Neuronal stem cell (in vitro differentiated cells): ENCODE measurements at regions not wholly inside any gene's neighbourhood (a gene's known extent, or its start where the extent isn't known, plus 50 kb on each side); places are given as distances from the start of the nearest gene placed in this dataset.
A peak's percentile ranks its signal among the peaks of the same experiment; 100 is the strongest.

Experiments
- DNase-seq: peaks from one replicate; pipeline ENCODE4 v3.0.0-alpha.2; 2013; ENCODE audit warnings: low spot score
- H2AFZ ChIP-seq: one replicate; pipeline ENCODE4 v1.6.1; 2013; ENCODE audit warnings: mild to moderate bottlenecking, low read length, inconsistent platforms
- H2AK5ac ChIP-seq: 2 replicates; pipeline ENCODE4 v1.6.1; 2013; ENCODE audit warnings: low read depth, mild to moderate bottlenecking, inconsistent platforms, low read length, moderate library complexity, mixed read lengths
- H2BK120ac ChIP-seq: 2 replicates; pipeline ENCODE4 v1.6.1; 2013; ENCODE audit warnings: low read depth, mild to moderate bottlenecking, inconsistent platforms, low read length, moderate library complexity, mixed read lengths
- H2BK12ac ChIP-seq: one replicate; pipeline ENCODE4 v1.6.1; 2013; ENCODE audit warnings: low read length, inconsistent platforms
- H2BK15ac ChIP-seq: 2 replicates; pipeline ENCODE4 v1.6.1; 2013; ENCODE audit warnings: mild to moderate bottlenecking, low read length, inconsistent platforms, mixed read lengths
- H2BK5ac ChIP-seq: one replicate; pipeline ENCODE4 v1.6.1; 2013; ENCODE audit warnings: inconsistent platforms, mild to moderate bottlenecking, low read length, moderate library complexity
- H3K14ac ChIP-seq: one replicate; pipeline ENCODE4 v1.6.1; 2013; ENCODE audit warnings: low read length, inconsistent platforms
- H3K18ac ChIP-seq: 2 replicates; pipeline ENCODE4 v1.6.1; 2013; ENCODE audit warnings: low read length, inconsistent platforms
- H3K23ac ChIP-seq: 2 replicates; pipeline ENCODE4 v1.6.1; 2013; ENCODE audit warnings: low read depth, mild to moderate bottlenecking, mixed read lengths, low read length, inconsistent platforms; ENCODE audit not compliant: poor library complexity
- H3K27ac ChIP-seq: replicated peaks from 3 replicates; pipeline ENCODE4 v1.5.1; 2013; ENCODE audit warnings: low read length, inconsistent platforms
- H3K27me3 ChIP-seq, 3 experiments: 2 replicates each; pipeline ENCODE4 v1.6.1; 2013; ENCODE audit warnings: low read length in 3 of 3, mild to moderate bottlenecking in 2 of 3, inconsistent platforms in 1 of 3, low read depth in 1 of 3, mixed read lengths in 1 of 3, moderate library complexity in 1 of 3; ENCODE audit not compliant: control insufficient read depth in 3 of 3, insufficient read depth in 3 of 3
- H3K36me3 ChIP-seq, 2 donors: replicated peaks in 1 of 2; 2 replicates each; pipeline ENCODE4 v1.6.1; 2013; ENCODE audit warnings: low read length in 2 of 2; ENCODE audit not compliant: control insufficient read depth in 2 of 2, insufficient read depth in 2 of 2
- H3K4ac ChIP-seq: 2 replicates; pipeline ENCODE4 v1.6.1; 2013; ENCODE audit warnings: inconsistent platforms, mild to moderate bottlenecking, low read length, moderate library complexity
- H3K4me1 ChIP-seq, 2 donors: 1 replicate in 1 of 2; 2 replicates in 1 of 2; pipeline ENCODE4 v1.6.1; 2013; ENCODE audit warnings: low read length in 2 of 2, low read depth in 1 of 2; ENCODE audit not compliant: control insufficient read depth in 2 of 2, insufficient read depth in 1 of 2
- H3K4me2 ChIP-seq: one replicate; pipeline ENCODE4 v1.6.1; 2013; ENCODE audit warnings: mild to moderate bottlenecking, low read length, inconsistent platforms; ENCODE audit not compliant: insufficient read depth, poor library complexity, severe bottlenecking
- H3K4me3 ChIP-seq, 2 donors: 2 replicates each; pipeline ENCODE4 v1.5.1; 2013; ENCODE audit warnings: low read length in 2 of 2, mild to moderate bottlenecking in 2 of 2, inconsistent platforms in 1 of 2, moderate library complexity in 1 of 2
- H3K79me1 ChIP-seq: one replicate; pipeline ENCODE4 v1.6.1; 2013; ENCODE audit warnings: low read depth, mild to moderate bottlenecking, inconsistent platforms, low read length, moderate library complexity
- H3K9ac ChIP-seq: one replicate; pipeline ENCODE4 v1.6.1; 2013; ENCODE audit warnings: mild to moderate bottlenecking, low read depth, low read length, inconsistent platforms; ENCODE audit not compliant: poor library complexity
- H3K9me3 ChIP-seq, 2 donors: replicated peaks in 1 of 2; 2 replicates each; pipeline versions ENCODE3 to v1.6.1; 2013; ENCODE audit warnings: low read length in 2 of 2, mild to moderate bottlenecking in 2 of 2, inconsistent platforms in 1 of 2, low read depth in 1 of 2, mixed read lengths in 1 of 2, moderate library complexity in 1 of 2; ENCODE audit not compliant: control insufficient read depth in 2 of 2, insufficient read depth in 1 of 2
- H4K8ac ChIP-seq: one replicate; pipeline ENCODE4 v1.6.1; 2013; ENCODE audit warnings: low read depth, mild to moderate bottlenecking, inconsistent platforms, low read length, moderate library complexity
- H4K91ac ChIP-seq: one replicate; pipeline ENCODE4 v1.6.1; 2013; ENCODE audit warnings: low read length, low read depth, mild to moderate bottlenecking, inconsistent platforms; ENCODE audit not compliant: poor library complexity
- WGBS, 2 donors: extraction: QIAGEN DNeasy Blood & Tissue Kit; methylation state at CpG; one replicate each; pipeline ENCODE4 v1.1.7; 2013; ENCODE audit warnings: missing lambda C conversion rate in 2 of 2, mixed read lengths in 1 of 2; ENCODE audit not compliant: insufficient read length in 2 of 2, insufficient replicate concordance in 1 of 2; ENCODE audit errors: extremely low coverage in 2 of 2; 5-methylcytosine and 5-hydroxymethylcytosine counted together

DNA sequence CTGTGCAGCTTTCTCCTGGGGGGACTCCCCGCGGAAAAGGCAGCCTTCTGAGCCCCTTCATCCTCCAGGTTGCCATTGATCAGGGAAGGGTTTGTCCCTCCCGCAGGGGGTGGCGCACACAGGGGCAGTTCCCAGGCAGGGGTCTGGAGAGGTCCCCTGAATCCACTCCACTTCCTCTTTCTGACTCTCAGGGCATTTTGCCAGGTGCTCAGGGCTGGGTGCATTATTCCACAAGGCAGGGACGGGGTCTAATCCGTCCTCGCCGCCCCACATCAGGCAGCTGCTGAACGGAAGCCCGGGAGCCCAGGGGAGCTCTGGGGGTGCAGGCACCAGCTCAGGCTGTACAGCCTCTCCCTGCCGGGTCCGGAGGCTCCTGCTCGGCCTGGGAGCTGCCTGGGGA, 180.9 kb downstream of the TTLL2 start:
- DNase-seq = no peak
- Histone ChIP-seq H3K36me3 (no peaks in the 10 kb centered on the region), H2AFZ (no peak overlapping the region), H3K18ac (peak overlapping the region; percentile 80), H3K27ac (no peak overlapping the region), H3K14ac (no peak overlapping the region), H2BK15ac (peak overlapping the region; percentile 21), H3K4me3 (no peak overlapping the region), H2AK5ac (peak overlapping the region; percentile 53), H2BK12ac (peak overlapping the region; percentile 86), H3K4me2 (no peak overlapping the region), H2BK120ac (no peak overlapping the region), H3K9me3 (no peaks in the 10 kb centered on the region), H3K23ac (no peak overlapping the region), H3K9ac (no peak overlapping the region), H3K27me3 (no peaks in the 10 kb centered on the region), H3K4ac (no peak overlapping the region), H4K8ac (no peak overlapping the region), H3K4me1 (peaks cover 0 to 4% of the 10 kb centered on the region in 2 donors), H2BK5ac (no peak overlapping the region), H4K91ac (no peak overlapping the region), H3K79me1 (no peaks in the 10 kb centered on the region)
- WGBS, 2 donors = no CpG with 5 or more reads among the region's 13 CpGs

DNA sequence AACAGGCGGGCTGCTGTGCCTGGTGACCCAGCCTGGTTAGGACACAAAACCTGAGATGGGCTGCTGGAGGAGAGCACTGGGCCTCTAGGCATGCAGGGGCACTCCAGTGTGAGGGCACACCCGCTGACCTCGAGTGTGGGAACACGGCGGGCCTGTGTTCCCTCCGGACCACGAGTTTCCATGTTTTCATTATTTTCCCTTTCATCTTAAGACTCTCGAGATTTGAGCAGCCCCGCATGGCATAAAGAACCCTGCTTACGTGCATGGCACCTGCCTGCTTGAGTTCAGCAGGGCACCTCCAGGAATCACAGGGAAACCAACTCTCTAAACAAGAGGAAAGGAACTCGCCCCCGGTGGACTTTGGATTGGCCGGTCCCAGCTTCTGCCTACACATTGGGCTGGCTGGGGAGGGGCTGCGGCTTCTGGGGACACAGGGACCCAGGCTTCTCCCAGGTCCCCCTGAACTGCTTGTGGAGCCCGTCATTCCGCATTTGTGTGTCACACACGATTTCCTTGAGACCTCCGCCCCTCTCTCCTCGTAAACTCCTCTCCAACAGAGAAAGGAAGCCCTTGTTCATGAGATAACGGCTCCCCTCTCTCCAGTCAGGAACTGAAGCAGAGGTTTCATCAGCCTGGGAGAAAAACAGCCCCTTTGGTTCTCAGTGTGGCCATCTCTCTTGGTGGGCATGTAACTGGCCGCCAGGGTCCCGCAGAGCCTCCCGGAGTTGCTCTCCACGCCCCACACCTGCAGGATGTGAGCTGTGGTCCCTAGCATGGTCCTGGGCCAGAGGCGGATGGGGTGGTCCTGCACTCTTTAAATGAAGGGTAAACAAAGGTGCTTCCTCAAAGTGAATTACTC, 181.8 kb downstream of the TTLL2 start:
- H2AK5ac ChIP-seq = peak overlapping the region; percentile 53
- peak overlapping the region; percentile 95 for H2BK15ac ChIP-seq
- no peaks in the 10 kb centered on the region for H3K9me3 ChIP-seq
- H3K36me3 ChIP-seq = no peaks in the 10 kb centered on the region
- no peaks in the 10 kb centered on the region for H3K27me3 ChIP-seq
- H3K4ac ChIP-seq = no peak overlapping the region
- peak overlapping the region; percentile 56 for H2BK120ac ChIP-seq
- WGBS, 2 donors = no CpG with 5 or more reads among the region's 25 CpGs
- no peak overlapping the region for H3K4me3 ChIP-seq
- peak overlapping the region; percentile 44 for H2BK5ac ChIP-seq
- no peak overlapping the region for H2AFZ ChIP-seq
- no peak overlapping the region for H3K4me2 ChIP-seq
- DNase-seq = no peak
- H3K14ac ChIP-seq = peak overlapping the region; percentile 9
- no peak overlapping the region for H4K8ac ChIP-seq
- no peak overlapping the region for H3K9ac ChIP-seq
- peak overlapping the region; percentile 93 for H2BK12ac ChIP-seq
- no peak overlapping the region for H4K91ac ChIP-seq
- H3K79me1 ChIP-seq = no peaks in the 10 kb centered on the region
- H3K18ac ChIP-seq = peak overlapping the region; percentile 81
- no peak overlapping the region for H3K27ac ChIP-seq
- no peak overlapping the region for H3K23ac ChIP-seq
- peaks cover 0 to 4% of the 10 kb centered on the region in 2 donors for H3K4me1 ChIP-seq

DNA sequence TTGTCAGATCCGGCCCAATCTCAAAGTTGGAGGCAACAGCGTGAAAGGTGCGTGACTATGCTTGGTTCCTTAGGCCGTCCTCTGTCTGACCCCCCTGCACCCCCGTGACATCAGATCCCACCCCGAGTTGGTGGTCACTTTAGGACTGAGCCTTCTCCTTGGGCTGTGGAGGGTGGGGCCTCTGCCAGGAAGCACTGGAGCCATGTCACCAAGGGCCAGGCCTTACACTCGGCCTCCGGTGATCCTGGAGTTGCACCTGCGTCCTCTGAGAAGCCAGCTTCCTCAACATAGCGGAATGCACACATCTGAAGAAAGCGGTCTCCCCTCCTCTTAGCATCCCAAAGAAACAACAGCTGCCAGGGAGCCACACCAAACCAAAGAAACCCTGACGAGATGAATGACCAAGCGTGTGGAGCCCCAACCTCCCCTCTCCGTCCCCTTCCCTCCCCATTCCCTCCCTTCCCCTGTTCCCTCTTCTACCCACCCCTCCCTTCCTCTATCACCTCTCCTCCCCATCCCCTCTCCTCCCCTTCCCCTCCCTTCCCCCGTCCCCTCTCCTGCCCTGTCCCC, 182.6 kb downstream of the TTLL2 start:
- Histone ChIP-seq H2BK120ac (no peak overlapping the region), H3K4me2 (no peak overlapping the region), H3K9ac (no peak overlapping the region), H2BK5ac (peak overlapping the region; percentile 44), H2AFZ (no peak overlapping the region), H3K4me1 (peaks cover 0 to 4% of the 10 kb centered on the region in 2 donors), H3K18ac (peak overlapping the region; percentile 78), H2BK15ac (peak overlapping the region; percentile 95), H3K4ac (no peak overlapping the region), H4K8ac (no peak overlapping the region), H2AK5ac (peak overlapping the region; percentile 42), H3K23ac (no peak overlapping the region), H4K91ac (no peak overlapping the region), H2BK12ac (no peak overlapping the region), H3K27ac (no peak overlapping the region), H3K14ac (peak overlapping the region; percentile 9), H3K79me1 (no peaks in the 10 kb centered on the region), H3K9me3 (no peaks in the 10 kb centered on the region), H3K4me3 (no peak overlapping the region), H3K36me3 (no peaks in the 10 kb centered on the region), H3K27me3 (no peaks in the 10 kb centered on the region)
- WGBS, 2 donors = no CpG with 5 or more reads among the region's 15 CpGs
- no peak for DNase-seq
